Mesenchymal stem cell (in vitro differentiated cells and primary cell): ENCODE measurements at regions not wholly inside any gene's neighbourhood (a gene's known extent, or its start where the extent isn't known, plus 50 kb on each side); places are given as distances from the start of the nearest gene placed in this dataset.

Source experiments
- DNase-seq: peaks from one replicate; pipeline ENCODE4 v3.0.0-alpha.2; 2013
- H2AFZ ChIP-seq: one replicate; pipeline ENCODE4 v1.6.1; 2013; ENCODE audit warnings: low read depth, mild to moderate bottlenecking, control low read depth, inconsistent platforms, low read length, moderate library complexity
- H2AK5ac ChIP-seq: 2 replicates; pipeline ENCODE4 v1.6.1; 2013; ENCODE audit warnings: low read length, moderate library complexity, mild to moderate bottlenecking, inconsistent platforms; ENCODE audit not compliant: severe bottlenecking
- H2BK120ac ChIP-seq: one replicate; pipeline ENCODE4 v1.6.1; 2013; ENCODE audit warnings: low read depth, mild to moderate bottlenecking, inconsistent platforms, low read length, moderate library complexity
- H2BK12ac ChIP-seq, 2 experiments: one replicate each; pipeline ENCODE4 v1.6.1; 2013; ENCODE audit warnings: inconsistent platforms in 2 of 2, low read length in 2 of 2, mild to moderate bottlenecking in 2 of 2, moderate library complexity in 2 of 2, control low read depth in 1 of 2
- H2BK15ac ChIP-seq: one replicate; pipeline ENCODE4 v1.6.1; 2013; ENCODE audit warnings: mild to moderate bottlenecking, low read depth, inconsistent platforms; ENCODE audit not compliant: poor library complexity, severe bottlenecking
- H2BK5ac ChIP-seq: 2 replicates; pipeline ENCODE4 v1.6.1; 2013; ENCODE audit warnings: low read depth, mild to moderate bottlenecking, low read length, control low read depth, inconsistent platforms; ENCODE audit not compliant: poor library complexity, severe bottlenecking
- H3K14ac ChIP-seq, 2 experiments: one replicate each; pipeline ENCODE4 v1.6.1; 2013; ENCODE audit warnings: inconsistent platforms in 2 of 2, low read length in 2 of 2, control low read depth in 1 of 2, mild to moderate bottlenecking in 1 of 2, moderate library complexity in 1 of 2
- H3K18ac ChIP-seq, 2 experiments: one replicate each; pipeline ENCODE4 v1.6.1; 2013; ENCODE audit warnings: inconsistent platforms in 2 of 2, low read length in 2 of 2, control low read depth in 1 of 2, low read depth in 1 of 2, mild to moderate bottlenecking in 1 of 2
- H3K23ac ChIP-seq, 2 experiments: one replicate each; pipeline ENCODE4 v1.6.1; 2013; ENCODE audit warnings: inconsistent platforms in 2 of 2, low read length in 2 of 2, mild to moderate bottlenecking in 2 of 2, moderate library complexity in 2 of 2, control low read depth in 1 of 2
- H3K27ac ChIP-seq: 2 replicates; pipeline ENCODE4 v1.5.1; 2013; ENCODE audit warnings: mild to moderate bottlenecking, moderate library complexity, low read length, control low read depth, inconsistent platforms; ENCODE audit not compliant: poor library complexity, severe bottlenecking
- H3K27me3 ChIP-seq, 2 experiments: 2 replicates each; pipeline versions ENCODE4 v1.6.1 to v1.7.0; 2013; ENCODE audit warnings: low read length in 2 of 2, mild to moderate bottlenecking in 2 of 2, moderate library complexity in 2 of 2, control low read depth in 1 of 2, inconsistent platforms in 1 of 2; ENCODE audit not compliant: control insufficient read depth in 1 of 2, insufficient read depth in 1 of 2
- H3K36me3 ChIP-seq, 2 experiments: 2 replicates each; pipeline versions ENCODE4 v1.6.1 to v1.7.0; 2013; ENCODE audit warnings: low read length in 2 of 2, control low read depth in 1 of 2, inconsistent platforms in 1 of 2, low read depth in 1 of 2, mild to moderate bottlenecking in 1 of 2; ENCODE audit not compliant: insufficient read depth in 2 of 2, control insufficient read depth in 1 of 2
- H3K4ac ChIP-seq, 2 experiments: one replicate each; pipeline ENCODE4 v1.6.1; 2013; ENCODE audit warnings: inconsistent platforms in 2 of 2, low read length in 2 of 2, mild to moderate bottlenecking in 2 of 2, moderate library complexity in 2 of 2, control low read depth in 1 of 2, low read depth in 1 of 2
- H3K4me1 ChIP-seq: 2 replicates; pipeline ENCODE4 v1.6.1; 2013; ENCODE audit warnings: low read depth, low read length, control low read depth; ENCODE audit not compliant: control insufficient read depth, insufficient read depth
- H3K4me2 ChIP-seq: 2 replicates; pipeline ENCODE4 v1.6.1; 2013; ENCODE audit warnings: low read length, mild to moderate bottlenecking, inconsistent platforms; ENCODE audit not compliant: poor library complexity, severe bottlenecking
- H3K4me3 ChIP-seq, 2 experiments: 2 replicates each; pipeline versions ENCODE4 v1.5.1 to v1.7.0; 2013; ENCODE audit warnings: low read length in 2 of 2, mild to moderate bottlenecking in 2 of 2, control low read depth in 1 of 2, low read depth in 1 of 2; ENCODE audit not compliant: insufficient read depth in 1 of 2
- H3K79me1 ChIP-seq: replicated peaks from 2 replicates; pipeline ENCODE4 v1.6.1; 2013; ENCODE audit warnings: mild to moderate bottlenecking, control low read depth, low read length, inconsistent platforms; ENCODE audit not compliant: poor library complexity, severe bottlenecking
- H3K9ac ChIP-seq: 2 replicates; pipeline ENCODE4 v1.7.0; 2013; ENCODE audit warnings: mild to moderate bottlenecking, low read length, moderate library complexity
- H3K9me3 ChIP-seq: 2 replicates; pipeline ENCODE4 v1.7.0; 2013; ENCODE audit warnings: mild to moderate bottlenecking, low read length; ENCODE audit not compliant: control insufficient read depth
- H4K8ac ChIP-seq: one replicate; pipeline ENCODE4 v1.6.1; 2013; ENCODE audit warnings: inconsistent platforms, mild to moderate bottlenecking, low read length, moderate library complexity
- H4K91ac ChIP-seq: one replicate; pipeline ENCODE4 v1.6.1; 2013; ENCODE audit warnings: mild to moderate bottlenecking, low read length, inconsistent platforms
- WGBS: methylation state at CpG from one replicate; pipeline ENCODE4 v1.1.7; 2013; ENCODE audit warnings: mixed read lengths; 5-methylcytosine and 5-hydroxymethylcytosine counted together

- 78% methylated on average over 1 of the region's 3 CpGs for WGBS
- Histone ChIP-seq H3K4me3 (no peak overlapping the region), H2AK5ac (no peak overlapping the region), H2BK5ac (no peak overlapping the region), H3K4ac (no peak overlapping the region), H2BK12ac (no peak overlapping the region), H3K23ac (no peak overlapping the region), H3K18ac (no peak overlapping the region), H3K9me3 (no peaks in the 10 kb centered on the region), H3K14ac (no peak overlapping the region), H3K79me1 (peaks cover 2% of the 10 kb centered on the region), H2AFZ (peak overlapping the region; percentile 14), H3K27me3 (no peaks in the 10 kb centered on the region), H4K8ac (no peak overlapping the region), H3K36me3 (no peaks in the 10 kb centered on the region), H4K91ac (no peak overlapping the region), H3K4me1 (no peaks in the 10 kb centered on the region), H2BK120ac (no peak overlapping the region), H2BK15ac (no peak overlapping the region), H3K9ac (peak overlapping the region; percentile 47), H3K4me2 (no peak overlapping the region), H3K27ac (peak overlapping the region; percentile 26)
- DNase-seq, result no peak
These were observed 516.1 kb upstream of the DIPK2B start for GRCh38 chrX:45716750-45717149.

DNA sequence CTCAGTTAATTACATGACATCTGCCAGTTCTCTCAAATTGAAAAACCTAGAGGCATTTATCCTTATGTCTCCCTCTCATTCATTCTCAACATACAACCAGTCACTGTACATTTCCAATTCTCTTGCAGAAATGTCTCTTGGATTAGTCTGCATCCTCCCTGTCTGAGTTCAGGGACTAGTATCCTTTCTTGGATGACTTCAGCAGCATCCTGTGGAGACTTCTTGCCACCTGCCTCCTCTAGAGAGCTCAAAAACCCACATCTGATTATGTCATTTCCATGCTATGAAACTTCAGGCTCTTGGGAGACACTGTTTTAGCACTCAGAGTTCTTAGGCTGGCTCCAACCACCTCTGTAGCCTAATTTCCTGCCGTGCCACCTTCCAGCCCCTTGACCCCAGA lies 515.1 kb upstream of the DIPK2B start:
- no peak overlapping the region for H2BK120ac ChIP-seq
- H3K18ac ChIP-seq, result no peak overlapping the region
- peak overlapping the region; percentile 88 for H3K27ac ChIP-seq
- peak overlapping the region; percentile 47 for H3K9ac ChIP-seq
- DNase-seq, result no peak
- H2AK5ac ChIP-seq, result no peak overlapping the region
- no peak overlapping the region for H4K8ac ChIP-seq
- 0% methylated on average over 1 of the region's 1 CpG for WGBS
- H2BK5ac ChIP-seq, result peak overlapping the region; percentile 73
- H3K79me1 ChIP-seq, result peaks cover 2% of the 10 kb centered on the region
- H4K91ac ChIP-seq, result no peak overlapping the region
- no peaks in the 10 kb centered on the region for H3K36me3 ChIP-seq
- no peaks in the 10 kb centered on the region for H3K4me1 ChIP-seq
- no peak overlapping the region for H3K4me2 ChIP-seq
- H2BK12ac ChIP-seq, result no peak overlapping the region
- no peak overlapping the region for H3K4ac ChIP-seq
- H3K9me3 ChIP-seq, result no peaks in the 10 kb centered on the region
- no peaks in the 10 kb centered on the region for H3K27me3 ChIP-seq
- H2AFZ ChIP-seq, result no peak overlapping the region
- no peak overlapping the region for H3K23ac ChIP-seq
- no peak overlapping the region for H3K4me3 ChIP-seq
- no peak overlapping the region for H2BK15ac ChIP-seq
- H3K14ac ChIP-seq, result no peak overlapping the region

DNA sequence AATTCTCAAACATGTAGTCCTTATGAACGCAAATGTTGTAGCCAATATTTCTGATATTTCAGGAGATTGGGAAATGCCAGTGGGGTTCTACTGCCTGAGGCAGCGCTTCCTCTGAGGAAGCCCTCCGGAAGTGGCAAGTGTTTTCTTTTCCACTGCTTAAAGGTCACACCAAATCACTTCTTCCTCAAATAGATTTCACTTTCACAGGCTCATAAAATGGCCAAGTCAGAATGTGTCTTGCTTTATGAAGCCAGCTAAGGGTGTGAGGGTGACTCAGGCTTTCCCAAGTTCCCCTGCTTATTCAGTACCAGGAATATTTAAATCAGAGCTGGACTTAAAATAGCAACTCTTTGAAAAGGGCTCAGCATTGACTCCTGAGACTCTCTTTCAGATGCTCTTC lies 514.2 kb upstream of the DIPK2B start:
- no peak overlapping the region for H4K8ac ChIP-seq
- no peak overlapping the region for H2BK120ac ChIP-seq
- no peak overlapping the region for H3K18ac ChIP-seq
- no peak overlapping the region for H2BK15ac ChIP-seq
- H3K36me3 ChIP-seq, result no peaks in the 10 kb centered on the region
- H3K23ac ChIP-seq, result no peak overlapping the region
- no peak overlapping the region for H3K4ac ChIP-seq
- H3K4me3 ChIP-seq, result no peak overlapping the region
- H4K91ac ChIP-seq, result no peak overlapping the region
- DNase-seq, result peak; percentile 79
- H2BK5ac ChIP-seq, result no peak overlapping the region
- no peak overlapping the region for H2AK5ac ChIP-seq
- H2AFZ ChIP-seq, result no peak overlapping the region
- no peak overlapping the region for H2BK12ac ChIP-seq
- H3K4me2 ChIP-seq, result no peak overlapping the region
- H3K79me1 ChIP-seq, result peaks cover 2% of the 10 kb centered on the region
- no peak overlapping the region for H3K14ac ChIP-seq
- H3K4me1 ChIP-seq, result no peaks in the 10 kb centered on the region
- peak overlapping the region; percentile 88 for H3K27ac ChIP-seq
- 73% methylated on average over 2 of the region's 3 CpGs for WGBS
- peak overlapping the region; percentile 47 for H3K9ac ChIP-seq
- H3K27me3 ChIP-seq, result no peaks in the 10 kb centered on the region
- no peaks in the 10 kb centered on the region for H3K9me3 ChIP-seq

DNA sequence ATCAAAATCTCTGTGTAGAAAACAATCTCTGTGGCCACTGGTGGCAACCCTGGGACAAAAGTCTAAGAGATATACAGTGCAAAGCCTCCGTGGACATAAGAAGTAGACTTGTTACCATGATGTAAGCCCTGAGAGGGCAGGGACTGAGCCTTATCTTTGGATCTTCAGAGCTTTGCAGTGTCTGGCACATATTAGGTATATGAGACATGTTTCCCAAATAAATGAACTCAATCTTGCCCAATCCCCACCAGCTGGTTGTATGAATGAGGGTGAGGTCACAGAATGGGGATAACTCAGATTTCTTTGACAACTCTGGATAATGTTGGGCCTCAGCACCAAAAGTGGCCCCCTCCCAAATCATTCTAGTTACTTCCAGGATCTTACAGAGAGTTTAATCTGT lies 511.4 kb upstream of the DIPK2B start:
- no peak overlapping the region for H2BK5ac ChIP-seq
- H3K27me3 ChIP-seq, result no peaks in the 10 kb centered on the region
- H3K14ac ChIP-seq, result no peak overlapping the region
- H3K23ac ChIP-seq, result no peak overlapping the region
- H2AFZ ChIP-seq, result no peak overlapping the region
- no peak overlapping the region for H4K8ac ChIP-seq
- H2AK5ac ChIP-seq, result peak overlapping the region; percentile 94
- peak overlapping the region; percentile 89 for H3K27ac ChIP-seq
- no peak overlapping the region for H3K4me3 ChIP-seq
- H3K4ac ChIP-seq, result no peak overlapping the region
- peaks cover 2% of the 10 kb centered on the region for H3K79me1 ChIP-seq
- no peak overlapping the region for H3K4me2 ChIP-seq
- DNase-seq, result peak; percentile 42
- H3K4me1 ChIP-seq, result no peaks in the 10 kb centered on the region
- no peak overlapping the region for H2BK15ac ChIP-seq
- H3K36me3 ChIP-seq, result no peaks in the 10 kb centered on the region
- no peak overlapping the region for H2BK12ac ChIP-seq
- peak overlapping the region; percentile 3 for H2BK120ac ChIP-seq
- 60% methylated on average over 1 of the region's 1 CpG for WGBS
- H3K9ac ChIP-seq, result peak overlapping the region; percentile 80
- H4K91ac ChIP-seq, result no peak overlapping the region
- H3K9me3 ChIP-seq, result no peaks in the 10 kb centered on the region
- H3K18ac ChIP-seq, result peak overlapping the region in 1 of 2 experiments; percentile 16
